H1 (cell line): ENCODE measurements at regions not wholly inside any gene's neighbourhood (a gene's known extent, or its start where the extent isn't known, plus 50 kb on each side); places are given as distances from the start of the nearest gene placed in this dataset.

ENCODE experiments used
- POLR2A ChIP-seq, 2 experiments: IDR thresholded peaks; 1 replicate in 1 of 2; 2 replicates in 1 of 2; pipeline ENCODE4 v1.6.1; 2011; ENCODE audit warnings: low read depth in 2 of 2, low read length in 2 of 2, mild to moderate bottlenecking in 2 of 2; ENCODE audit errors: control extremely low read depth in 1 of 2
- SAP30 ChIP-seq: fragments of 300-600 bp; sonication (generic); IDR thresholded peaks from 2 replicates; pipeline ENCODE4 v1.7.1; 2012; ENCODE audit warnings: low read length, moderate library complexity, mild to moderate bottlenecking, inconsistent platforms; ENCODE audit not compliant: insufficient read depth, insufficient replicate concordance
- SUZ12 ChIP-seq: fragments of 200-600 bp; sonication (generic); IDR thresholded peaks from 2 replicates; pipeline ENCODE4 v1.6.1; 2012; ENCODE audit warnings: mild to moderate bottlenecking, inconsistent platforms, low read length, moderate library complexity, mixed read lengths
- YY1 ChIP-seq: IDR thresholded peaks from 2 replicates; pipeline ENCODE4 v1.6.1; 2011; ENCODE audit warnings: low read depth, mild to moderate bottlenecking, low read length

- TF ChIP-seq SUZ12 (no peak), YY1 (no peak), SAP30 (no peak), POLR2A (IDR thresholded peaks at IDR 0.05; ENCODE audit: control extremely low read depth in 1 of 2, low read depth in 2 of 2, low read length in 2 of 2) (no peak)
These were observed 104.5 kb upstream of the VEGFC start (continued) for GRCh38 chr4:176897226-176897625.
